HG03139 (cell line): ENCODE measurements at regions not wholly inside any gene's neighbourhood (a gene's known extent, or its start where the extent isn't known, plus 50 kb on each side); places are given as distances from the start of the nearest gene placed in this dataset.

Experiments used
- ATAC-seq: cut with Tn5 transposase; IDR thresholded peaks from one replicate; pipeline ENCODE4 v1.9.1; 2021; ENCODE audit not compliant: unreplicated experiment

- ATAC-seq: no peak
Observed at GRCh38 chr7:26046150-26046549, 105.8 kb upstream of the NFE2L3 start.

GRCh38 chr7:26046878-26047277 is 105.1 kb upstream of the NFE2L3 start:
- no peak for ATAC-seq

GRCh38 chr7:26048663-26049062 is 103.3 kb upstream of the NFE2L3 start:
- ATAC-seq: no peak

- ATAC-seq: no peak
Observed at GRCh38 chr7:26049081-26049480, 102.9 kb upstream of the NFE2L3 start.

GRCh38 chr7:26051021-26051420 is 101.0 kb upstream of the NFE2L3 start:
- no peak for ATAC-seq

GRCh38 chr7:26052706-26053105 is 99.3 kb upstream of the NFE2L3 start:
- ATAC-seq: no peak

GRCh38 chr7:26054386-26054785 is 97.6 kb upstream of the NFE2L3 start:
- no peak for ATAC-seq

GRCh38 chr7:26055241-26055640 is 96.8 kb upstream of the NFE2L3 start:
- no peak for ATAC-seq

- ATAC-seq: no peak
Observed at GRCh38 chr7:26060733-26061677, 91.0 kb upstream of the NFE2L3 start.

- ATAC-seq: no peak
Observed at GRCh38 chr7:26061678-26062603, 90.1 kb upstream of the NFE2L3 start.

- no peak for ATAC-seq
Observed at GRCh38 chr7:26065652-26066051, 86.3 kb upstream of the NFE2L3 start.

GRCh38 chr7:26066736-26067135 is 85.3 kb upstream of the NFE2L3 start:
- no peak for ATAC-seq

- no peak for ATAC-seq
Observed at GRCh38 chr7:26070290-26070689, 81.7 kb upstream of the NFE2L3 start.

GRCh38 chr7:26071622-26072456 is 80.2 kb upstream of the NFE2L3 start:
- no peak for ATAC-seq

- no peak for ATAC-seq
Observed at GRCh38 chr7:26073041-26073440, 79.0 kb upstream of the NFE2L3 start.

GRCh38 chr7:26074919-26075318 is 77.1 kb upstream of the NFE2L3 start:
- ATAC-seq: no peak

- no peak for ATAC-seq
Observed at GRCh38 chr7:26076691-26077090, 75.3 kb upstream of the NFE2L3 start.

GRCh38 chr7:26078437-26079336 is 73.3 kb upstream of the NFE2L3 start:
- ATAC-seq: peak; percentile 96

GRCh38 chr7:26081638-26082037 is 70.4 kb upstream of the NFE2L3 start:
- no peak for ATAC-seq

- no peak for ATAC-seq
Observed at GRCh38 chr7:26083113-26083512, 68.9 kb upstream of the NFE2L3 start.
